ENCODE measurements at regions not wholly inside any gene's neighbourhood (a gene's known extent, or its start where the extent isn't known, plus 50 kb on each side); places are given as distances from the start of the nearest gene placed in this dataset.

GRCh38 chr15:29349196-29349595 is 79.6 kb upstream of the NSMCE3 start:
- TF ChIP-seq CTCF (IDR thresholded peaks at IDR 0.05): no peak
- no peak for TF ChIP-seq POLR2A (IDR thresholded peaks at IDR 0.05)

Measured in ovary (tissue), 3 donors.